ENCODE measurements at regions not wholly inside any gene's neighbourhood (a gene's known extent, or its start where the extent isn't known, plus 50 kb on each side); places are given as distances from the start of the nearest gene placed in this dataset.

DNA sequence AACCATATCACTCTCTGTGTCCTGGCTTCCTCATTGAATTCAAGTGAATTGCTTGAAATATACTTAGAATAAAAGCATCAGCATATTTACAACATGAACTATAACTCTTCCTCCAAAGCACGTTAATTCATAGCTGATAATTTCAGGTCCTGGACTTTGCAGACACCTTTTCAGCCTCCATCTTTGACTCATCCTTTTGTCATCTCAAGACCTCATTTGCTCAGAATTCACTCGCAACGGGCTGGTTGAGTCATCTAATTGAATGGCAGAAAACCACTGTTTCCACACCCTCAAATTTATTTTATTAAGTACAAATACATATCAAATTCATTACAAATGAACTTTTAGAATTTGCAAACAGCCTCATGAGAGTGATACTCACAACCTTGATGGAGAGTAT, 545.7 kb downstream of the GATA3 start:
- no peak for ATAC-seq
- no peaks in the 10 kb centered on the region for H3K9me3 ChIP-seq
- TF ChIP-seq, protein P1, sequence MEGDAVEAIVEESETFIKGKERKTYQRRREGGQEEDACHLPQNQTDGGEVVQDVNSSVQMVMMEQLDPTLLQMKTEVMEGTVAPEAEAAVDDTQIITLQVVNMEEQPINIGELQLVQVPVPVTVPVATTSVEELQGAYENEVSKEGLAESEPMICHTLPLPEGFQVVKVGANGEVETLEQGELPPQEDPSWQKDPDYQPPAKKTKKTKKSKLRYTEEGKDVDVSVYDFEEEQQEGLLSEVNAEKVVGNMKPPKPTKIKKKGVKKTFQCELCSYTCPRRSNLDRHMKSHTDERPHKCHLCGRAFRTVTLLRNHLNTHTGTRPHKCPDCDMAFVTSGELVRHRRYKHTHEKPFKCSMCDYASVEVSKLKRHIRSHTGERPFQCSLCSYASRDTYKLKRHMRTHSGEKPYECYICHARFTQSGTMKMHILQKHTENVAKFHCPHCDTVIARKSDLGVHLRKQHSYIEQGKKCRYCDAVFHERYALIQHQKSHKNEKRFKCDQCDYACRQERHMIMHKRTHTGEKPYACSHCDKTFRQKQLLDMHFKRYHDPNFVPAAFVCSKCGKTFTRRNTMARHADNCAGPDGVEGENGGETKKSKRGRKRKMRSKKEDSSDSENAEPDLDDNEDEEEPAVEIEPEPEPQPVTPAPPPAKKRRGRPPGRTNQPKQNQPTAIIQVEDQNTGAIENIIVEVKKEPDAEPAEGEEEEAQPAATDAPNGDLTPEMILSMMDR (IDR thresholded peaks at IDR 0.05), result no peak
- no peaks in the 10 kb centered on the region for H3K36me3 ChIP-seq (ENCODE audit: low read depth)
- no peaks in the 10 kb centered on the region for H3K4me1 ChIP-seq (ENCODE audit: low read depth)
- no peak for DNase-seq
- H3K4me3 ChIP-seq, result no peak overlapping the region
- intact Hi-C loops (cut with DNase I, micrococcal nuclease), result no loop called here

DNA sequence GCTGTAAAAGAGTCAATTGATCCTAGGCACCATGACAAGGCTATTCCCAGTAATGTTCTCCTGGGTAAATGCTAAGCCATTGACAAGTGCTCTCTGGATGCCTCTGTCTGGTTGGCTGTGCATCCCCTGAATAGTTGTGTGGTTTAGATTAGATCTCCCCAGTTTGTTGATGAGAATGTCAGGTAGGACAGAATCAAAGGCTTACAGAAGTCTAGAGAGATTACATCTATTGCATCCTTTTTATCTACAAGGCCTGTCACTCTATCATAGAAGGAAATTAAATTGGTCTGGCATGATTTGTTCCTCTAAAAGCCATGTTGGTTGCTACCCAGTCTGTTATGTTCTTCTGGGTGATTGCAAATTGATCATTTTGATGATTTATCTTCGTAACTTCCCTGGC, 548.3 kb downstream of the GATA3 start:
- intact Hi-C loops (cut with DNase I, micrococcal nuclease), result no loop called here
- no peaks in the 10 kb centered on the region for H3K4me1 ChIP-seq (ENCODE audit: low read depth)
- TF ChIP-seq, protein P1 (IDR thresholded peaks at IDR 0.05), result no peak
- peaks cover 2% of the 10 kb centered on the region for H3K9me3 ChIP-seq
- ATAC-seq, result no peak
- H3K4me3 ChIP-seq, result no peak overlapping the region
- no peaks in the 10 kb centered on the region for H3K36me3 ChIP-seq (ENCODE audit: low read depth)
- no peak for DNase-seq

DNA sequence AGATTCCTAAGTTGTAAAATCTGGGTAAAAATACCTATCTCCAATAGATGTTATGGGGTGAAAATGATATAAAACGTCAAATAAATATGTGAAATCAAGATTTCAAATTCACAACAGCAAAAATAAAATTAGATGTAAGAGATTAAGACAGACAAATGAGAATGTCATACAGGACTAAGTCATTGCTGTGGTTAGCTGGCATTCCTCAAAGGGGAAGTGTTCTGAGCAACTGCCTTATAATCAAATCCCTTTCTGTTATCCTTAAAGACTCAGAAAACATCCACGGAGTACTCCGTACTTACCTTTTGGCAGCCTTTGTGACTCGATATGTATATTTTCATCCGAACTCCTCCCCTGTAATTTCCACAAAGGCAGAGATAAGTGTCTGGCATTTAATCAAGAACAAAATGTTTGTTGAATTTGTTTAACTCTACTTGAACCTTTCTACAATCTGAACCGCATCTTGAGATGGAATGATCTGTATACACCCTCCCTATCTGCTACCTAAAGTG, 559.6 kb downstream of the GATA3 start:
- H3K9me3 ChIP-seq, result no peaks in the 10 kb centered on the region
- DNase-seq (no peak), ATAC-seq (no peak)
- TF ChIP-seq, protein P1 (IDR thresholded peaks at IDR 0.05), result no peak
- H3K36me3 ChIP-seq (ENCODE audit: low read depth), result no peaks in the 10 kb centered on the region
- intact Hi-C loops (cut with DNase I, micrococcal nuclease), result no loop called here
- no peaks in the 10 kb centered on the region for H3K4me1 ChIP-seq (ENCODE audit: low read depth)
- H3K4me3 ChIP-seq, result no peak overlapping the region

DNA sequence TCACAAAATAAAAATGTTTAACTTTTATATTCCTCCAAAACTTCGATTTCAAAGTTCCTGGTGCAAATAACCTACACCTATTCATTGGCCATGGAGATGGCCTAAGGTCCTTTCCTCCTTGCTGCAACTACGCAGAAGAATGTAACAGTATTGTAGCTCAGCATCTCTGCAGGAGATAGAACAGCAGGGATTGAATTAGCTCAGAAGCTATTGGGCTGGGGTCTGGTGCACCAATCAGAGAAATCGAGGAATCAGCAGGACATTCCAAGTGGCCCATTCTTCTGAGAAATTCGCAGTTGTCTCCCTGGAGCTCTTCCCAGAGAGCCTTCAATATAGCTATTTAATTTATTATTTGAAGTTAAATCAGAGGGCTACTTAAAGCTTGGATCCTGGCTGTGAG, 560.6 kb downstream of the GATA3 start:
- intact Hi-C loops (cut with DNase I, micrococcal nuclease), result no loop called here
- no peaks in the 10 kb centered on the region for H3K4me1 ChIP-seq (ENCODE audit: low read depth)
- no peaks in the 10 kb centered on the region for H3K9me3 ChIP-seq
- H3K36me3 ChIP-seq (ENCODE audit: low read depth), result no peaks in the 10 kb centered on the region
- TF ChIP-seq, protein P1 (IDR thresholded peaks at IDR 0.05), result no peak
- H3K4me3 ChIP-seq, result no peak overlapping the region
- no peak for ATAC-seq
- no peak for DNase-seq

DNA sequence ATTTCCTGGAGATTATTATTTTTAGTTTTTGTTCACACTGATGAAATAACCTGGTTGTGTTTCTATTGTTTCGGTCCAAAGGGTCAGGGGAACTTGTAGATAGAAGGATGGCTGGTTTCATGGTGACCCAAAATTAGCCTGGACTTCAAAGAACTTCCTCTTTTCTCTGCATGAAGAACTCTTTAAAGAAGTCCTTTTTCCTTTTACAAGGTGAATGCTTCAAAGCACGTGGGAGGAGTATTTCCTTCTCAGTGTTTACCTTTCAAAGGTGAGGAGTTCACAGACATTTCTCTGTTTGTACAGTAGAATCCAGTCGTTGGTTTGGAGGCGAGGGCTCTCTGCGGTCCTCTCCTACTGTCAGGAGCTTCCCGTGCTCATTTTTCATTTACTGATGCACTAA, 561.7 kb downstream of the GATA3 start:
- no peaks in the 10 kb centered on the region for H3K4me1 ChIP-seq (ENCODE audit: low read depth)
- H3K9me3 ChIP-seq, result no peaks in the 10 kb centered on the region
- no peaks in the 10 kb centered on the region for H3K36me3 ChIP-seq (ENCODE audit: low read depth)
- H3K4me3 ChIP-seq, result no peak overlapping the region
- TF ChIP-seq, protein P1 (IDR thresholded peaks at IDR 0.05), result no peak
- intact Hi-C loops (cut with DNase I, micrococcal nuclease), result no loop called here
- ATAC-seq (peak; percentile 78), DNase-seq (peak in 1 of 3 donors; percentile 30)

DNA sequence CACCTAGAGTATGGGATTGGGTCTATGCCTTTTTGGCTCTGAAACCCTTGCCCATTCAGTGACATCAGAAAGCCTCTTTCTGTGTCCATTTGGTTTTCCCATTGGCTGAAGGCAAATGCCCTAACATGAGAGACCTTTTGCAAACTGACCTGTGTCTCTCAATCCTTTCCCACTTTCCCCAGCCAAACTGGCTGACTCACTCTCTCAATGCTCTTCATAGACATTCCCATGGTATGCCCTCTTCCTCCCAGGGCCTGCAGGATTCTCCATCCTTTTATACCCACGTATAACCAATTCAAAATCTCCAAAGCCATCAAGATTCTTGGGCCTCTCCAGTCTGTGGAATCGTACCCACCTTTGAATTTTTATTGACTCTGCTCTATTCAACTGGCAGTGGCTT, 563.3 kb downstream of the GATA3 start:
- TF ChIP-seq, protein P1 (IDR thresholded peaks at IDR 0.05), result no peak
- intact Hi-C loops (cut with DNase I, micrococcal nuclease), result no loop called here
- H3K4me1 ChIP-seq (ENCODE audit: low read depth), result no peaks in the 10 kb centered on the region
- no peak overlapping the region for H3K4me3 ChIP-seq
- no peaks in the 10 kb centered on the region for H3K36me3 ChIP-seq (ENCODE audit: low read depth)
- H3K9me3 ChIP-seq, result no peaks in the 10 kb centered on the region
- ATAC-seq, result no peak
- DNase-seq, result no peak

All from mucosa of descending colon (tissue), 3 donors.